Endothelial cell (in vitro differentiated cells): ENCODE measurements at regions not wholly inside any gene's neighbourhood (a gene's known extent, or its start where the extent isn't known, plus 50 kb on each side); places are given as distances from the start of the nearest gene placed in this dataset.

Experiments used
- DNase-seq: peaks from one replicate; pipeline ENCODE4 v3.0.0; 2021; ENCODE audit warnings: low spot score
- H3K27ac Mint-ChIP-seq: one replicate; pipeline ENCODE4 v1.8.0; 2021; ENCODE audit warnings: mixed read lengths, inconsistent platforms; ENCODE audit not compliant: unreplicated experiment
- H3K27me3 Mint-ChIP-seq: one replicate; pipeline ENCODE4 v1.8.0; 2021; ENCODE audit warnings: mild to moderate bottlenecking, moderate library complexity, mixed read lengths, inconsistent platforms; ENCODE audit not compliant: unreplicated experiment
- H3K36me3 Mint-ChIP-seq: one replicate; pipeline ENCODE4 v1.8.0; 2021; ENCODE audit warnings: mild to moderate bottlenecking, low read depth, mixed read lengths, inconsistent platforms; ENCODE audit not compliant: unreplicated experiment
- H3K4me1 Mint-ChIP-seq: one replicate; pipeline ENCODE4 v1.8.0; 2021; ENCODE audit warnings: mild to moderate bottlenecking, mixed read lengths, inconsistent platforms; ENCODE audit not compliant: unreplicated experiment
- H3K4me3 Mint-ChIP-seq: one replicate; pipeline ENCODE4 v1.8.0; 2021; ENCODE audit warnings: mild to moderate bottlenecking, mixed read lengths, inconsistent platforms; ENCODE audit not compliant: unreplicated experiment
- H3K9me3 Mint-ChIP-seq: one replicate; pipeline ENCODE4 v1.8.0; 2021; ENCODE audit warnings: mixed read lengths, inconsistent platforms; ENCODE audit not compliant: unreplicated experiment
- TF ChIP-seq, protein P1 (sequence below): fragments of 200-600 bp; sonication (generic); IDR thresholded peaks from one replicate; pipeline ENCODE4 v1.5.0; 2021; ENCODE audit warnings: antibody characterized with exemption; ENCODE audit not compliant: unreplicated experiment

DNA sequence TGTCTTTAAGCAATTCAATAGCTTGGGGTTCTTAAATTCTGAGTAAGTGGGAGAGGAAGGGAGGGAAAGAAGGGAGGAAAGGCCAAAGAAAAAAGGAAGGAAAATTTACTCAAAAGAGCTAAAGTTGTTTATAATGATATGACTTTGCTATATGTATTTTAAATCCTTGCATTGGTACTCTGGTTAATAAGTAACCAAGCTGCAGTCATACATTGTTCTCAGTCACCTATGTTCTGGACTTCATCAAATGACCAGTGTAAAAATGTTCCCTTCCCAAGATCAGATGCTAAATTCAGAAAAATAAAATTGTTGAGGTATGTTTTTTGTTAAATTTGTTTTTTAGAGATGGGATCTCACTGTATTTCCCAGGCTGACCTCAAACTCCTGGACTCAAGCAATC is 259.9 kb upstream of the CPNE8 start:
- TF ChIP-seq, protein P1, sequence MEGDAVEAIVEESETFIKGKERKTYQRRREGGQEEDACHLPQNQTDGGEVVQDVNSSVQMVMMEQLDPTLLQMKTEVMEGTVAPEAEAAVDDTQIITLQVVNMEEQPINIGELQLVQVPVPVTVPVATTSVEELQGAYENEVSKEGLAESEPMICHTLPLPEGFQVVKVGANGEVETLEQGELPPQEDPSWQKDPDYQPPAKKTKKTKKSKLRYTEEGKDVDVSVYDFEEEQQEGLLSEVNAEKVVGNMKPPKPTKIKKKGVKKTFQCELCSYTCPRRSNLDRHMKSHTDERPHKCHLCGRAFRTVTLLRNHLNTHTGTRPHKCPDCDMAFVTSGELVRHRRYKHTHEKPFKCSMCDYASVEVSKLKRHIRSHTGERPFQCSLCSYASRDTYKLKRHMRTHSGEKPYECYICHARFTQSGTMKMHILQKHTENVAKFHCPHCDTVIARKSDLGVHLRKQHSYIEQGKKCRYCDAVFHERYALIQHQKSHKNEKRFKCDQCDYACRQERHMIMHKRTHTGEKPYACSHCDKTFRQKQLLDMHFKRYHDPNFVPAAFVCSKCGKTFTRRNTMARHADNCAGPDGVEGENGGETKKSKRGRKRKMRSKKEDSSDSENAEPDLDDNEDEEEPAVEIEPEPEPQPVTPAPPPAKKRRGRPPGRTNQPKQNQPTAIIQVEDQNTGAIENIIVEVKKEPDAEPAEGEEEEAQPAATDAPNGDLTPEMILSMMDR, result no peak
- H3K27ac Mint-ChIP-seq, result no peak overlapping the region
- no peak for DNase-seq
- H3K36me3 Mint-ChIP-seq, result no peaks in the 10 kb centered on the region
- no peak overlapping the region for H3K4me3 Mint-ChIP-seq
- H3K9me3 Mint-ChIP-seq, result no peaks in the 10 kb centered on the region
- H3K4me1 Mint-ChIP-seq, result no peaks in the 10 kb centered on the region
- H3K27me3 Mint-ChIP-seq, result no peaks in the 10 kb centered on the region

GRCh38 chr12:39161465-39162085 is 256.2 kb upstream of the CPNE8 start:
- H3K27ac Mint-ChIP-seq, result no peak overlapping the region
- no peaks in the 10 kb centered on the region for H3K36me3 Mint-ChIP-seq
- no peak for DNase-seq
- H3K27me3 Mint-ChIP-seq, result no peaks in the 10 kb centered on the region
- no peaks in the 10 kb centered on the region for H3K4me1 Mint-ChIP-seq
- TF ChIP-seq, protein P1, result no peak
- no peaks in the 10 kb centered on the region for H3K9me3 Mint-ChIP-seq
- H3K4me3 Mint-ChIP-seq, result no peak overlapping the region

DNA sequence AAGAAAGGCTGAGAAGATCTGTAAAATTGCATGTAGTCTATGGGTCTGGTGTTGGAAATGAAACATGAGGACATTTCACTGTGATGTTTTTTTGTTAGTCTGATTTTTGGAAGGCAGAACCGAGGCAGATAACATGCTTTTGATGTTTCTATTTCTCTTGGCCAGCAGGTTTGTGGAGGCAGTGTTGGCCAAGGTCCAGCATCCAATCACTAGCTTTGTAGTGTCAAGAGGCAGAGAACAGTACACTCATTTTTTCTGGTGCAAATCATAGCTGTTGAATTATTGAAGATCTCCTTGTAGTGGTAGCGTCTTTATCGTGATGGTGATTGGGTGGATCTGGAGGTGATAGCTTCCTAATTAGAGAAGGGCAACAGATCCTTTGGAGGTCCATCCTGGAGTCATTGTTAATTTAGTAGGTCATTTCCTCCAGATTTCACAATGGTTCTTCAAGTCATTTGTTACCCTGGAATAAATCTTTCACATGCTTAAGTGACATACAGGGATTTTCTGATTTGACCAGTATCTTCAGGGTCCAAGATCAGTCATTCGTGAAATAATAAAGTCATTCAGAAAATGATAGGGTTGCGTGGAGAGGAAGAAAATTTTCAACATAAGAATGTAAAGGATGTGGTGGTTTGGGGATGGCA is 252.4 kb upstream of the CPNE8 start:
- no peaks in the 10 kb centered on the region for H3K36me3 Mint-ChIP-seq
- no peak overlapping the region for H3K27ac Mint-ChIP-seq
- H3K9me3 Mint-ChIP-seq, result no peaks in the 10 kb centered on the region
- no peak overlapping the region for H3K4me3 Mint-ChIP-seq
- DNase-seq, result no peak
- peaks cover 2% of the 10 kb centered on the region for H3K27me3 Mint-ChIP-seq
- TF ChIP-seq, protein P1, result no peak
- no peaks in the 10 kb centered on the region for H3K4me1 Mint-ChIP-seq

DNA sequence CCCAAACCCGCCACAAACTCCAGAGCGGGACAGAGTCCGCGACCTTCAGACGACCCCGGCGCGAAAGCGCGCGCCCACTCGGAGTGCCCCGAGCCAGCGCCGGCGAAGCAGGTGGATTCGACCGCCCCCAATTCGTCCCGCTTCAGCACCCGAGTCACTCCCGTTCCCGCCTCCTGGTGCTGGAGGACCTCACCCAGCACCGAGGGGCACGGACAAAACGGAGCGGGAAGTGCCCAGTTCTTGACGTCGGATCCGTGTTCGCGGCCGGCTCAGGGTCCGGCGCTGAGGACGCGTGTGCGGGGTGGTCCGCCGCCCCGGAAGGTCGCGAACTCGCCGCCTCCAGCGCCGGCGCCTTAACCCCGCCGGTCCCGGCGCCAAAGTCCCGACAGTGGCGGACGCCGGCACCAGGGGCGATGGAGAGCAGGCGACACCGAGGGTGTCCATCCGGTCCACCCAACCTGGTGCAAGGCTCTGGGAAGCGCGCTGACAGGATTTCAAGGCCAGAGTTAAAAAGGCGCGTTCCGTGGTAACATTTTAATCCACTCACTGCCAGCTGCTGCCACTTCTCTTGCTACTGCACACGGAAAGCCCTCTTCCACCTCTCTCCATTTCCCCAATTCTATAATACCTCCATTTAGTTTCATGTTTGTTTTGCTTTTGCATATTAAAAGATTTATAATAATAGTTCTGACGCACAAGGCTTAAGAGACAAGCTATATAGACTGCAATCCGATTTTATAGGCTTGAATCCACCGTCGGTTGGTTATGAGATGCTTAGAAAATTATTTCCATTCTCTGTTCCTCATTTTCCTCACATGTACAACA is 240.0 kb upstream of the CPNE8 start:
- H3K4me1 Mint-ChIP-seq, result peaks cover 2% of the 10 kb centered on the region
- no peak overlapping the region for H3K27ac Mint-ChIP-seq
- peak overlapping the region; percentile 80 for H3K4me3 Mint-ChIP-seq
- peaks cover 4% of the 10 kb centered on the region for H3K36me3 Mint-ChIP-seq
- peak; percentile 73 for DNase-seq
- no peaks in the 10 kb centered on the region for H3K27me3 Mint-ChIP-seq
- no peaks in the 10 kb centered on the region for H3K9me3 Mint-ChIP-seq
- TF ChIP-seq, protein P1, result peak; percentile 78
